Central memory CD8-positive, alpha-beta T cell (primary cell): ENCODE measurements at regions not wholly inside any gene's neighbourhood (a gene's known extent, or its start where the extent isn't known, plus 50 kb on each side); places are given as distances from the start of the nearest gene placed in this dataset.
"Not testable (repeated sequence)": the region's sequence is repeated elsewhere in the genome, so short reads cannot be mapped to it uniquely, and the experiment has no call there.

Source experiments
- ATAC-seq: fragments of 150-1000 bp; cut with Tn5 transposase; replicated peaks from 2 replicates; pipeline ENCODE4 v1.10.0; 2022; ENCODE audit warnings: mild to moderate bottlenecking, moderate FRiP score, moderate number of reproducible peaks; ENCODE audit not compliant: poor library complexity, severe bottlenecking; ENCODE audit errors: extremely low read depth
- DNase-seq, 2 donors: peaks; one replicate each; pipeline ENCODE4 v3.0.0; 2021; ENCODE audit warnings: low spot score in 2 of 2
- H3K27ac Mint-ChIP-seq: one replicate; pipeline ENCODE4 v1.8.0; 2022; ENCODE audit warnings: low read depth, mild to moderate bottlenecking, moderate library complexity, mixed read lengths
- H3K27me3 Mint-ChIP-seq: one replicate; pipeline ENCODE4 v1.8.0; 2022; ENCODE audit warnings: mixed read lengths
- H3K36me3 Mint-ChIP-seq: one replicate; pipeline ENCODE4 v1.8.0; 2022; ENCODE audit warnings: mild to moderate bottlenecking, moderate library complexity, mixed read lengths; ENCODE audit not compliant: insufficient read depth
- H3K4me1 Mint-ChIP-seq: one replicate; pipeline ENCODE4 v1.8.0; 2022; ENCODE audit warnings: mixed read lengths
- H3K4me3 Mint-ChIP-seq: one replicate; pipeline ENCODE4 v1.8.0; 2022; ENCODE audit warnings: mild to moderate bottlenecking, moderate library complexity, mixed read lengths
- H3K9me3 Mint-ChIP-seq: one replicate; pipeline ENCODE4 v1.8.0; 2022; ENCODE audit warnings: mixed read lengths

- no peak overlapping the region for H3K27ac Mint-ChIP-seq
- no peaks in the 10 kb centered on the region for H3K4me1 Mint-ChIP-seq
- ATAC-seq (no peak), DNase-seq (no peak)
- no peaks in the 10 kb centered on the region for H3K36me3 Mint-ChIP-seq
- H3K9me3 Mint-ChIP-seq, result peaks cover 6% of the 10 kb centered on the region
- H3K27me3 Mint-ChIP-seq, result no peaks in the 10 kb centered on the region
- H3K4me3 Mint-ChIP-seq, result no peak overlapping the region
Measured at GRCh38 chr12:83753904-83754303, 1067.2 kb downstream of the TMTC2 start.

DNA sequence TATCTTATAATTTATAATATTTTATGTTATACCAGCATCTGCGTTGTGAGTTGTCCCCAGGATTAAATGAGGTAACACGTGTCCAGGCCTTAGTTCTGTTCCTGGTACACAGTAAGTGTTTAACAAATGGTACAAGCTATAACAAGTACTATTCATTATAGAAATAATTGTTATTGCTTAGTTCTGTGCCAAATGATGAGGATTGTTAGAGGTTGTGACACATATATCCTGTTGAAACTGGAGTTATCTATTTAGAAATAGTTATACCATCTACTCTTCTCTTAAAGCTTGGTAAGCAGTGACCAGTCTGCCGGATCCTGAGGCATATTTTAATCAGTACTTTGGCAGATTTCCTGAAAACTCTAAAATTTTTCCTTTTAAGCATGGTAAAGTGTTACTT lies 1066.5 kb downstream of the TMTC2 start:
- Mint-ChIP-seq H3K4me3 (no peak overlapping the region), H3K27me3 (no peaks in the 10 kb centered on the region), H3K36me3 (no peaks in the 10 kb centered on the region), H3K4me1 (no peaks in the 10 kb centered on the region), H3K27ac (no peak overlapping the region), H3K9me3 (peaks cover 6% of the 10 kb centered on the region)
- DNase-seq (no peak), ATAC-seq (no peak)

GRCh38 chr12:83739607-83740006 lies 1052.9 kb downstream of the TMTC2 start:
- DNase-seq (no peak), ATAC-seq (no peak)
- H3K9me3 Mint-ChIP-seq, result peaks cover 12% of the 10 kb centered on the region
- no peak overlapping the region for H3K4me3 Mint-ChIP-seq
- H3K27me3 Mint-ChIP-seq, result no peaks in the 10 kb centered on the region
- no peak overlapping the region for H3K27ac Mint-ChIP-seq
- peaks cover 1% of the 10 kb centered on the region for H3K36me3 Mint-ChIP-seq
- no peaks in the 10 kb centered on the region for H3K4me1 Mint-ChIP-seq

GRCh38 chr12:83710851-83711250 lies 1024.1 kb downstream of the TMTC2 start:
- no peak for DNase-seq
- Mint-ChIP-seq H3K4me1 (no peaks in the 10 kb centered on the region), H3K27me3 (no peaks in the 10 kb centered on the region), H3K9me3 (peaks cover 26% of the 10 kb centered on the region), H3K36me3 (no peaks in the 10 kb centered on the region), H3K4me3 (no peak overlapping the region), H3K27ac (no peak overlapping the region)
- ATAC-seq, result no peak

DNA sequence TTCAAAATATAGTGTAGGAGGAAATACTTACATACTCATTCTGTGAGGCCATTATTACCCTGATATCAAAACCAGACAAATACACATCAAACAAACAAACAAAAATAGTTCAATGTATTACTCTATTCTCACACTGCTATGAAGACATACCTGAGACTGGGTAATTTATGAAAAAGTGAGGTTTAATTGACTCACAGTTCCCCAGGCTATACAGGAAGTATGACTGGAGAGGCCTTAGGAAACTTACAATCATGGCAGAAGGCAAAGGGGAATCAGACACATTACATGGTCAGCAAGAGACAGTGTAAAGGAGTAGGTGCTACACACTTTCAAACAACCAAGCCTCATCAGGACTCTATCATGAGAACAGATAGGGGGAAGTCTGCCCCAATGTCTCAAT lies 1023.2 kb downstream of the TMTC2 start:
- DNase-seq (no peak), ATAC-seq (no peak)
- H3K36me3 Mint-ChIP-seq, result no peaks in the 10 kb centered on the region

DNA sequence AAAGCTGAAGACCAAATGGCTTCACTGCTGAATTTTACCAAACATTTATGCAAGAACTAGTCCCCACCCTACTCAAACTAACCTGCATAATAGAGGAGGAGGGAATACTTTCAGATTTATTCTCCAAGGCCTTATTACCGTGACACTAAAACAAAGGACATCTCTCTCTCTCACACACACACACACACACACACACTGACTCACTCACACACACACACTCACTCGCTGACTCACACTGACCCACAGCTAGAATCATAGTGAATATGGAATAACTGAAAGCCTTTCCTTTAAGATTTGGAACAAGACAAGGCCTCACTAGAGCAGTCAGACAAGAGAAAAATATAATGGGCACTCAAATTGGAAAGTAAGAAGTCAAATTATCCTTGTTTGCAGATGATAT lies 1014.1 kb downstream of the TMTC2 start:
- no peaks in the 10 kb centered on the region for H3K27me3 Mint-ChIP-seq
- H3K4me1 Mint-ChIP-seq, result no peaks in the 10 kb centered on the region
- H3K9me3 Mint-ChIP-seq, result peaks cover 17% of the 10 kb centered on the region
- H3K27ac Mint-ChIP-seq, result no peak overlapping the region
- no peaks in the 10 kb centered on the region for H3K36me3 Mint-ChIP-seq
- no peak overlapping the region for H3K4me3 Mint-ChIP-seq
- DNase-seq (no peak), ATAC-seq (no peak)

More for the DNA sequence above, 1023.2 kb downstream of the TMTC2 start:
- H3K4me3 Mint-ChIP-seq, result no peak overlapping the region
- no peak overlapping the region for H3K27ac Mint-ChIP-seq
- H3K4me1 Mint-ChIP-seq, result no peaks in the 10 kb centered on the region
- H3K9me3 Mint-ChIP-seq, result peaks cover 26% of the 10 kb centered on the region
- H3K27me3 Mint-ChIP-seq, result no peaks in the 10 kb centered on the region

- DNase-seq, H3K4me3 Mint-ChIP-seq, H3K4me1 Mint-ChIP-seq, H3K36me3 Mint-ChIP-seq, ATAC-seq, H3K27me3 Mint-ChIP-seq, H3K27ac Mint-ChIP-seq: not testable (repeated sequence)
- H3K9me3 Mint-ChIP-seq, result peaks cover 33% of the 10 kb centered on the region
Measured at GRCh38 chr12:83696311-83696710, 1009.6 kb downstream of the TMTC2 start.

DNA sequence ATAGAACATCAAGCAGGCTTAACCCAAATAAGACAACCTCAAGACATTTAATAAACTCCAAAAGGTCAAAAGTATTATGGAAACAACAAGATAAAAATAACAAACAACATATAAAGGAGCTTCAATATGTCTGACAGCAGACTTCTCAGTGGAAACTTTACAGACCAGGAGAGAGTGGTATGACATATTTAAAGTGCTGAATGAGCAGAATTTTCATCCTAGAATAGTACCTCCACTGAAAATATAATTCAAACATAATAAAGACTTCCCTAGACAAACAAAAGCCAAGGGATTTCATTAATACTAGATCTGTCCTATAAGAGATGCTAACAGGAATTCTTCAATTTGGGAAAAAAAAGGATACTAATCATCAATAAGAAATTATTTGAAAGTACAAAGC lies 1005.0 kb downstream of the TMTC2 start:
- Mint-ChIP-seq H3K36me3 (peaks cover 2% of the 10 kb centered on the region), H3K27ac (no peak overlapping the region), H3K4me1 (no peaks in the 10 kb centered on the region), H3K4me3 (no peak overlapping the region), H3K9me3 (peaks cover 20% of the 10 kb centered on the region), H3K27me3 (no peaks in the 10 kb centered on the region)
- DNase-seq (no peak), ATAC-seq (no peak)

- no peaks in the 10 kb centered on the region for H3K4me1 Mint-ChIP-seq
- H3K36me3 Mint-ChIP-seq, result peaks cover 2% of the 10 kb centered on the region
- H3K27me3 Mint-ChIP-seq, result no peaks in the 10 kb centered on the region
- DNase-seq (no peak), ATAC-seq (no peak)
- no peak overlapping the region for H3K4me3 Mint-ChIP-seq
- H3K27ac Mint-ChIP-seq, result no peak overlapping the region
- peaks cover 17% of the 10 kb centered on the region for H3K9me3 Mint-ChIP-seq
Measured at GRCh38 chr12:83690465-83690864, 1003.8 kb downstream of the TMTC2 start.

DNA sequence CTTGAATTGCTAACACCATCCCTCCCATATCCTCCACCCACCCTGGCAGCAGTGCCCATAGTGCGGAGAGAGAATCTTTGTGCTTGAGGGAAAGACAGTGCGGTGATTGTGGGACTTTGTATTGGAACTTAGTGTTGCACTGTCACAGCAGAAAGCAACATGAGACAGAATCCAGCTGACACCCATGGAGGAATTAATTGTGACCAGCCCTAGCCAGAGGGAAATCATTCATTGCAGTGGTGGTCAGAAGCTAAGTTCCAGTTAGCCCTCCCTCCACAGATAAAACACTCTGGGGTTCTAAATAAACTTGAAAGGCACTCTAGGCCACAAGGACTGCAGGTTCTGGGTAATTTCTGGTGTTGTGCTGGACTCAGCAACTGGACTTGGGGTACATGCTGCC lies 1002.6 kb downstream of the TMTC2 start:
- Mint-ChIP-seq H3K27me3 (no peaks in the 10 kb centered on the region), H3K4me1 (no peaks in the 10 kb centered on the region), H3K9me3 (peaks cover 20% of the 10 kb centered on the region), H3K27ac (no peak overlapping the region), H3K4me3 (no peak overlapping the region), H3K36me3 (peaks cover 2% of the 10 kb centered on the region)
- DNase-seq (no peak), ATAC-seq (no peak)

- H3K27me3 Mint-ChIP-seq, result no peaks in the 10 kb centered on the region
- H3K4me1 Mint-ChIP-seq, result no peaks in the 10 kb centered on the region
- H3K27ac Mint-ChIP-seq, result no peak overlapping the region
- H3K9me3 Mint-ChIP-seq, result no peaks in the 10 kb centered on the region
- ATAC-seq (no peak), DNase-seq (no peak)
- no peaks in the 10 kb centered on the region for H3K36me3 Mint-ChIP-seq
- H3K4me3 Mint-ChIP-seq, result no peak overlapping the region
Measured at GRCh38 chr12:83676781-83677295, 990.1 kb downstream of the TMTC2 start.

DNA sequence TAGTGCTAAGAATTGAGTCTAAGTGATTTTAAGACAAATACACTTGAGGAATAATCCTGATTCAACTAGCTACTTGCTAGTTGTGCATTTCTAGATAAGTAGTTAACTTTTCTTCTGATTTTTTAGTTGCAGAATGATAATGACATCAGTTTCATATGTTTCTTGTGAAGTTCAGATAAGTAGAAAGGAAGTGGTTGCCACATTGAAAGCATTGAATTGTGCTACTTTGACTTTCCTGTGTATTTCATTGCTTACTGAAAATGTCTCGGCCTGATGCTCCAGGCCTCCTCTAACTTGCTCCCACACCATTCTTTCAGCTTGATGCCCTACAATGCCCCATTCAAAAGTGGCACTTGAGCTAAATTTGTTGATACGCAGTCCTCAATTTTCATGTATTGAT lies 980.0 kb downstream of the TMTC2 start:
- Mint-ChIP-seq H3K4me1 (no peaks in the 10 kb centered on the region), H3K9me3 (peaks cover 13% of the 10 kb centered on the region), H3K27me3 (no peaks in the 10 kb centered on the region), H3K36me3 (no peaks in the 10 kb centered on the region), H3K27ac (no peak overlapping the region), H3K4me3 (no peak overlapping the region)
- no peak for ATAC-seq
- DNase-seq, result no peak

- ATAC-seq (no peak), DNase-seq (no peak)
- Mint-ChIP-seq H3K9me3 (peaks cover 8% of the 10 kb centered on the region), H3K27ac (no peak overlapping the region), H3K4me1 (no peaks in the 10 kb centered on the region), H3K27me3 (no peaks in the 10 kb centered on the region), H3K4me3 (no peak overlapping the region), H3K36me3 (no peaks in the 10 kb centered on the region)
Measured at GRCh38 chr12:83665634-83666218, 979.0 kb downstream of the TMTC2 start.
